DND-41 (cell line): ENCODE measurements at regions not wholly inside any gene's neighbourhood (a gene's known extent, or its start where the extent isn't known, plus 50 kb on each side); places are given as distances from the start of the nearest gene placed in this dataset.

Experiments used
- ATAC-seq: fragments of 200-7000 bp; cut with Tn5 transposase; 3 replicates; pipeline ENCODE4 v1.9.1; 2021; ENCODE audit warnings: low read depth; ENCODE audit not compliant: insufficient read depth
- DNase-seq: peaks from one replicate; pipeline ENCODE4 v3.0.0-alpha.2; 2020
- H2AFZ ChIP-seq: 2 replicates; pipeline ENCODE4 v1.6.0; 2012; ENCODE audit warnings: low read depth, low read length
- H3K27ac ChIP-seq: 2 replicates; pipeline ENCODE4 v1.5.1; 2012; ENCODE audit warnings: low read length, inconsistent platforms
- H3K27me3 ChIP-seq: fragments of 200-600 bp; sonication (generic); 2 replicates; pipeline ENCODE4 v1.6.0; 2012; ENCODE audit warnings: low read length, mild to moderate bottlenecking, inconsistent platforms; ENCODE audit not compliant: insufficient read depth, poor library complexity
- H3K36me3 ChIP-seq: 2 replicates; pipeline ENCODE4 v1.5.1; 2012; ENCODE audit warnings: low read length, inconsistent platforms; ENCODE audit not compliant: insufficient read depth
- H3K4me1 ChIP-seq: 2 replicates; pipeline ENCODE4 v1.5.1; 2012; ENCODE audit warnings: mild to moderate bottlenecking, low read length; ENCODE audit not compliant: insufficient read depth
- H3K4me2 ChIP-seq: 2 replicates; pipeline ENCODE4 v1.6.0; 2012; ENCODE audit warnings: mild to moderate bottlenecking, moderate library complexity, low read length, inconsistent platforms; ENCODE audit not compliant: insufficient read depth
- H3K4me3 ChIP-seq, 2 experiments: fragments of 200-600 bp in 1 of 2; shearing (Covaris generic) in 1 of 2; 2 replicates each; pipeline ENCODE4 v1.5.1; 2012 to 2016; ENCODE audit warnings: inconsistent platforms in 2 of 2, low read length in 2 of 2, mild to moderate bottlenecking in 2 of 2, low read depth in 1 of 2, moderate library complexity in 1 of 2
- H3K79me2 ChIP-seq: 2 replicates; pipeline ENCODE4 v1.6.0; 2012; ENCODE audit warnings: low read length, inconsistent platforms; ENCODE audit not compliant: insufficient read depth
- H3K9ac ChIP-seq: 2 replicates; pipeline ENCODE4 v1.6.0; 2012; ENCODE audit warnings: low read depth, mild to moderate bottlenecking, inconsistent platforms, low read length, moderate library complexity
- H3K9me3 ChIP-seq: 2 replicates; pipeline ENCODE4 v1.5.1; 2012; ENCODE audit warnings: low read length, moderate library complexity, mild to moderate bottlenecking, inconsistent platforms; ENCODE audit not compliant: insufficient read depth, severe bottlenecking
- H4K20me1 ChIP-seq: 2 replicates; pipeline ENCODE4 v1.6.0; 2012; ENCODE audit warnings: low read length; ENCODE audit not compliant: insufficient read depth
- CTCF ChIP-seq: IDR thresholded peaks from 2 replicates; pipeline ENCODE4 v1.5.1; 2012; ENCODE audit warnings: borderline replicate concordance, low read length, moderate library complexity, mild to moderate bottlenecking; ENCODE audit not compliant: poor library complexity, severe bottlenecking; ENCODE audit errors: extremely low read depth
- EZH2 ChIP-seq: IDR thresholded peaks from 3 replicates; pipeline ENCODE4 v1.6.1; 2012; ENCODE audit warnings: borderline replicate concordance, low read depth, mild to moderate bottlenecking, moderate library complexity, low read length, inconsistent platforms; ENCODE audit not compliant: severe bottlenecking

- DNase-seq (no peak), ATAC-seq (no peak)
- H3K4me1 ChIP-seq = peaks cover 9% of the 10 kb centered on the region
- peaks cover 6% of the 10 kb centered on the region for H3K9me3 ChIP-seq
- H3K4me2 ChIP-seq = no peak overlapping the region
- H3K36me3 ChIP-seq = no peaks in the 10 kb centered on the region
- no peaks in the 10 kb centered on the region for H4K20me1 ChIP-seq
- H3K27ac ChIP-seq = no peak overlapping the region
- TF ChIP-seq EZH2 (no peak), CTCF (no peak)
- no peak overlapping the region for H3K4me3 ChIP-seq
- peak overlapping the region; percentile 63; the same call in 1 of the 2 replicates for H2AFZ ChIP-seq
- H3K9ac ChIP-seq = no peak overlapping the region
- no peaks in the 10 kb centered on the region for H3K27me3 ChIP-seq
- no peaks in the 10 kb centered on the region for H3K79me2 ChIP-seq
Observed at GRCh38 chr11:33444835-33445594, 187.8 kb downstream of the HIPK3 start.

DNA sequence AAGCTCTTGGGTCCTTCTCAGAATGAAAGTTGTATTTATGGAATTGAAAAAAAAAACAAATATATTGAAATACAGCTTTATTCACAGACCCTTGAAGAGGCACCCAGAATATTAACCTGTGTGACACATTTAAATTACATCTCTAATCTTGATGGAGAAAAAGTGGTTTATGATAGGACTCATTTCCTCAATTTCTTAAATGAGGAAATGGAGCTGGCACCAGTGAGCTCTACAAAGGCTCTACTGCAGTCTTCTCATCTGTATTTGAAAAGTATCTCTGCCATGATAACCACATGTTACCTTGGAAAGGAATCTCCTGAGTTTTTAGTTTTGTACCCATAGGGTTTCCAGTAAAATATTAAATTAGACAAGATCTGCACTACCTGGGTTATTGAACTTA, 186.5 kb downstream of the HIPK3 start:
- Histone ChIP-seq H3K27me3 (no peaks in the 10 kb centered on the region), H3K4me2 (no peak overlapping the region), H3K4me3 (no peak overlapping the region), H3K36me3 (no peaks in the 10 kb centered on the region), H3K79me2 (no peaks in the 10 kb centered on the region), H3K9ac (no peak overlapping the region), H2AFZ (no peak overlapping the region), H3K4me1 (peaks cover 9% of the 10 kb centered on the region), H3K27ac (no peak overlapping the region), H3K9me3 (peaks cover 6% of the 10 kb centered on the region), H4K20me1 (no peaks in the 10 kb centered on the region)
- ATAC-seq = no peak
- TF ChIP-seq EZH2 (no peak), CTCF (no peak)
- DNase-seq = no peak

GRCh38 chr11:33438301-33438700, 181.1 kb downstream of the HIPK3 start:
- Histone ChIP-seq H3K4me1 (no peaks in the 10 kb centered on the region), H3K27ac (no peak overlapping the region), H3K4me3 (no peak overlapping the region), H3K36me3 (no peaks in the 10 kb centered on the region), H2AFZ (no peak overlapping the region), H3K9me3 (peaks cover 3% of the 10 kb centered on the region), H4K20me1 (no peaks in the 10 kb centered on the region), H3K9ac (no peak overlapping the region), H3K4me2 (no peak overlapping the region), H3K27me3 (no peaks in the 10 kb centered on the region), H3K79me2 (no peaks in the 10 kb centered on the region)
- no peak for DNase-seq
- ATAC-seq = no peak
- TF ChIP-seq EZH2 = no peak
- no peak for TF ChIP-seq CTCF

DNA sequence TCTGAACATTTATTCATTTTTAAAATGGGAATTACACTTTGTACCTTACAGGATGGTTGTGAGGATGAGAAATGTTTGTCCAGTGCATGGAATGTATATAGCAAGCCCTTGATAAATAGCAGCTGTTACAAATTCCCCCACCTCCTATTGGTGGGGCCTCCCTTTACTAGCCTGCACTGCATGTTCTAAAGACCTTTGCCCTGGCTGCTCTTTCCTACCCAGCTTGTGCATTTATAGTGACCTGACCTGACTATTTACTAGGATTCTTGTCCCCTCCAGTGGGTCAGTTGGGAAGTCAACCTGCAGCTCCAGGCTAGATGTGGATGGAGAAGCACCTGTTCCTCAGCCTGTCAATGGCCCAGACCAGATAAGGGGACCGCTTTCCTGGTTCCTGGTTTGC, 180.3 kb downstream of the HIPK3 start:
- no peak for ATAC-seq
- Histone ChIP-seq H3K4me1 (no peaks in the 10 kb centered on the region), H3K27me3 (no peaks in the 10 kb centered on the region), H3K9ac (no peak overlapping the region), H3K79me2 (no peaks in the 10 kb centered on the region), H3K27ac (no peak overlapping the region), H3K9me3 (peaks cover 3% of the 10 kb centered on the region), H3K4me2 (no peak overlapping the region), H3K4me3 (no peak overlapping the region), H3K36me3 (no peaks in the 10 kb centered on the region), H2AFZ (no peak overlapping the region), H4K20me1 (no peaks in the 10 kb centered on the region)
- TF ChIP-seq CTCF (no peak), EZH2 (no peak)
- DNase-seq = no peak
